ENCODE measurements at regions not wholly inside any gene's neighbourhood (a gene's known extent, or its start where the extent isn't known, plus 50 kb on each side); places are given as distances from the start of the nearest gene placed in this dataset.

DNA sequence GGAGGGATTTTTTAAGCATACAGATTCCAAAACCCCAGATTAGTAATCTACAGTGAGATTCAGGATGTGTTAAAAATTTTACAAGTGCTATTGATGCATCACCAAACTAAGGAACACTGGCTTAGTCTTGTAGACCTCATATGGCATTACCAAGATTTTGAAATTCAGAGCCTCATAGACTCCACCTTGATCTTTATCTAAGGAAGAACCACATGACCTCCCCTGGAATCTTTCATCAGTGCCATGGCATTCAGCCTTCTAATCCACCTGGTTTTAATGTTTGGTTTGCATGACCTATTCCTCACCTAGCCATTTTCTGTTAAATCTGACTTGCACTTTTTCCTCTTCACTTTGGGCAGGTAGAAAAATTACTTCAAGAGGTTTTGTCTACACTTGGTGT lies 171.6 kb downstream of the NKX6-1 start:
- Histone ChIP-seq H3K4me1 (ENCODE audit: control insufficient read depth, insufficient read depth, low read length) (no peaks in the 10 kb centered on the region), H3K27me3 (ENCODE audit: control insufficient read depth, insufficient read depth, low read length) (no peaks in the 10 kb centered on the region), H3K9me3 (ENCODE audit: control insufficient read depth, insufficient read depth, low read depth, low read length) (no peaks in the 10 kb centered on the region), H3K27ac (ENCODE audit: low read length) (no peak overlapping the region), H3K4me3 (ENCODE audit: low read depth in 2 of 2, low read length in 2 of 2) (no peak overlapping the region), H3K36me3 (ENCODE audit: control insufficient read depth, insufficient read depth, low read length) (no peaks in the 10 kb centered on the region)
- BruUV-seq (replicated peaks): no TSS peak
- POLR2A ChIA-PET: interaction anchor here (0.6 kb wide), 1 partner anchor 775 kb away, joined by 4 read pairs; no protein-coding TSS in a partner anchor
- TF ChIP-seq TCF7L2 (IDR thresholded peaks at IDR 0.05; ENCODE audit: low read depth, low read length) (no peak), SIN3A (IDR thresholded peaks at IDR 0.05; ENCODE audit: borderline replicate concordance, insufficient read depth, low read depth, low read length) (no peak), POLR2AphosphoS5 (IDR thresholded peaks at IDR 0.05; ENCODE audit: low read depth, low read length) (no peak)
- TF ChIP-seq, protein P1, sequence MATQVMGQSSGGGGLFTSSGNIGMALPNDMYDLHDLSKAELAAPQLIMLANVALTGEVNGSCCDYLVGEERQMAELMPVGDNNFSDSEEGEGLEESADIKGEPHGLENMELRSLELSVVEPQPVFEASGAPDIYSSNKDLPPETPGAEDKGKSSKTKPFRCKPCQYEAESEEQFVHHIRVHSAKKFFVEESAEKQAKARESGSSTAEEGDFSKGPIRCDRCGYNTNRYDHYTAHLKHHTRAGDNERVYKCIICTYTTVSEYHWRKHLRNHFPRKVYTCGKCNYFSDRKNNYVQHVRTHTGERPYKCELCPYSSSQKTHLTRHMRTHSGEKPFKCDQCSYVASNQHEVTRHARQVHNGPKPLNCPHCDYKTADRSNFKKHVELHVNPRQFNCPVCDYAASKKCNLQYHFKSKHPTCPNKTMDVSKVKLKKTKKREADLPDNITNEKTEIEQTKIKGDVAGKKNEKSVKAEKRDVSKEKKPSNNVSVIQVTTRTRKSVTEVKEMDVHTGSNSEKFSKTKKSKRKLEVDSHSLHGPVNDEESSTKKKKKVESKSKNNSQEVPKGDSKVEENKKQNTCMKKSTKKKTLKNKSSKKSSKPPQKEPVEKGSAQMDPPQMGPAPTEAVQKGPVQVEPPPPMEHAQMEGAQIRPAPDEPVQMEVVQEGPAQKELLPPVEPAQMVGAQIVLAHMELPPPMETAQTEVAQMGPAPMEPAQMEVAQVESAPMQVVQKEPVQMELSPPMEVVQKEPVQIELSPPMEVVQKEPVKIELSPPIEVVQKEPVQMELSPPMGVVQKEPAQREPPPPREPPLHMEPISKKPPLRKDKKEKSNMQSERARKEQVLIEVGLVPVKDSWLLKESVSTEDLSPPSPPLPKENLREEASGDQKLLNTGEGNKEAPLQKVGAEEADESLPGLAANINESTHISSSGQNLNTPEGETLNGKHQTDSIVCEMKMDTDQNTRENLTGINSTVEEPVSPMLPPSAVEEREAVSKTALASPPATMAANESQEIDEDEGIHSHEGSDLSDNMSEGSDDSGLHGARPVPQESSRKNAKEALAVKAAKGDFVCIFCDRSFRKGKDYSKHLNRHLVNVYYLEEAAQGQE (IDR thresholded peaks at IDR 0.05; ENCODE audit: insufficient read depth in 1 of 2, low read depth in 2 of 2, low read length in 1 of 2): no peak
- TF ChIP-seq, protein P2, sequence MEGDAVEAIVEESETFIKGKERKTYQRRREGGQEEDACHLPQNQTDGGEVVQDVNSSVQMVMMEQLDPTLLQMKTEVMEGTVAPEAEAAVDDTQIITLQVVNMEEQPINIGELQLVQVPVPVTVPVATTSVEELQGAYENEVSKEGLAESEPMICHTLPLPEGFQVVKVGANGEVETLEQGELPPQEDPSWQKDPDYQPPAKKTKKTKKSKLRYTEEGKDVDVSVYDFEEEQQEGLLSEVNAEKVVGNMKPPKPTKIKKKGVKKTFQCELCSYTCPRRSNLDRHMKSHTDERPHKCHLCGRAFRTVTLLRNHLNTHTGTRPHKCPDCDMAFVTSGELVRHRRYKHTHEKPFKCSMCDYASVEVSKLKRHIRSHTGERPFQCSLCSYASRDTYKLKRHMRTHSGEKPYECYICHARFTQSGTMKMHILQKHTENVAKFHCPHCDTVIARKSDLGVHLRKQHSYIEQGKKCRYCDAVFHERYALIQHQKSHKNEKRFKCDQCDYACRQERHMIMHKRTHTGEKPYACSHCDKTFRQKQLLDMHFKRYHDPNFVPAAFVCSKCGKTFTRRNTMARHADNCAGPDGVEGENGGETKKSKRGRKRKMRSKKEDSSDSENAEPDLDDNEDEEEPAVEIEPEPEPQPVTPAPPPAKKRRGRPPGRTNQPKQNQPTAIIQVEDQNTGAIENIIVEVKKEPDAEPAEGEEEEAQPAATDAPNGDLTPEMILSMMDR (IDR thresholded peaks at IDR 0.05): no peak
- DNase-seq (ENCODE audit: low read depth, low spot score) (no peak), ATAC-seq (no peak)
- CTCF ChIA-PET: no interaction called here
- in situ Hi-C loops (cut with HindIII; ENCODE audit: low pct_unique_long_range_greater_than_20kb, low sequenced_read_pairs) (no loop called here), intact Hi-C loops (cut with micrococcal nuclease; ENCODE audit: unreplicated experiment) (no loop called here)

DNA sequence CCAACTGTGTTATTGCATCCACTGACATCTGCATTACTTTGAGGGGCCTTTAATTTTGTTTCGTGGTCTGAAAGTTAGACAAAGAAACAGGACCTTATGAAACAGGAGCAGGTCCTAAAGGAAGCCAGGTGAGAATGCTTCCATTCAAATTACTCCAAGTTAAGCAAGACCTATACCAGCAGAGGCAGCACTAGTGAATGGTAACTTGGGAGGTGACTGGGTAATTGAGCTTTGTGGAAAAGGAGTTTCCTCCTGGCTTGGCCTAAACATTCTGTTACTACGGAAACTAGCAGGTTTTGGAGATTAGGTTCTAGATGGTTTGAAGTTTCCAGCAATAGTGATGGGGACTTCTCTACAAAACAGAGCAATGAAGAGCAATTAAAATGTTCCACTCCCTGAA lies 173.5 kb downstream of the NKX6-1 start:
- no peak for ATAC-seq
- intact Hi-C loops (cut with micrococcal nuclease; ENCODE audit: unreplicated experiment): no loop called here

More for the DNA sequence above, 173.5 kb downstream of the NKX6-1 start:
- TF ChIP-seq TCF7L2 (IDR thresholded peaks at IDR 0.05; ENCODE audit: low read depth, low read length) (no peak), SIN3A (IDR thresholded peaks at IDR 0.05; ENCODE audit: borderline replicate concordance, insufficient read depth, low read depth, low read length) (no peak), POLR2AphosphoS5 (IDR thresholded peaks at IDR 0.05; ENCODE audit: low read depth, low read length) (no peak)
- TF ChIP-seq, protein P1 (IDR thresholded peaks at IDR 0.05; ENCODE audit: insufficient read depth in 1 of 2, low read depth in 2 of 2, low read length in 1 of 2): no peak
- TF ChIP-seq, protein P2 (IDR thresholded peaks at IDR 0.05): no peak
- no peaks in the 10 kb centered on the region for H3K36me3 ChIP-seq (ENCODE audit: control insufficient read depth, insufficient read depth, low read length)
- POLR2A ChIA-PET: no interaction called here
- H3K4me1 ChIP-seq (ENCODE audit: control insufficient read depth, insufficient read depth, low read length): no peaks in the 10 kb centered on the region
- no peak for DNase-seq (ENCODE audit: low read depth, low spot score)
- H3K27ac ChIP-seq (ENCODE audit: low read length): no peak overlapping the region
- CTCF ChIA-PET: no interaction called here
- BruUV-seq (replicated peaks): no TSS peak
- H3K9me3 ChIP-seq (ENCODE audit: control insufficient read depth, insufficient read depth, low read depth, low read length): no peaks in the 10 kb centered on the region
- no peaks in the 10 kb centered on the region for H3K27me3 ChIP-seq (ENCODE audit: control insufficient read depth, insufficient read depth, low read length)
- in situ Hi-C loops (cut with HindIII; ENCODE audit: low pct_unique_long_range_greater_than_20kb, low sequenced_read_pairs): no loop called here
- H3K4me3 ChIP-seq (ENCODE audit: low read depth in 2 of 2, low read length in 2 of 2): no peak overlapping the region
